ENCODE measurements at regions not wholly inside any gene's neighbourhood (a gene's known extent, or its start where the extent isn't known, plus 50 kb on each side); places are given as distances from the start of the nearest gene placed in this dataset.

DNA sequence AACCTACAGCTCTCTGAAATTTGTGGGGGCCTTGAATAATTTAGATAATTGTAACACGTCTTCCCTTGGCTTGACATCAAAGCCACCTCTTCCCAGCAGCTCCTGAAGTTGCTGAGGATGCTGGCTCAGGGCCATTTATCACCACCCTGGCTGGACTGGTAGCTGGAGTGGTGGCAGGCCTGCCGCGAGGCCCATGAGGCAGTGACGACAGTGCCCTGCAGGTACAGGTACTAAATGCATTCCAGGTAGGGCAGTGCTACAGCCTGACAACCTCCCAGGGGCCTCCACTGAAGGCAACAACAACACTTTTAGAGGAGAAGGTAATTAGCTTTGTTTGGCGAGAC is 270.2 kb upstream of the KLF4 start:
- H3K9me2 ChIP-seq (replicated peaks; ENCODE audit: low read depth, low read length), result no peaks in the 10 kb centered on the region
- H4K20me1 ChIP-seq (ENCODE audit: insufficient read depth, low read length, poor library complexity, severe bottlenecking), result no peaks in the 10 kb centered on the region
- H3F3A ChIP-seq (ENCODE audit: low read depth), result no peaks in the 10 kb centered on the region
- H3K9ac ChIP-seq (ENCODE audit: low read depth, low read length, poor library complexity, severe bottlenecking), result no peak overlapping the region
- no peaks in the 10 kb centered on the region for H3K36me3 ChIP-seq (ENCODE audit: insufficient read depth, low read length)
- no peak for TF ChIP-seq EZH2phosphoT487 (IDR thresholded peaks at IDR 0.05; ENCODE audit: borderline replicate concordance)
- TF ChIP-seq, protein P1, sequence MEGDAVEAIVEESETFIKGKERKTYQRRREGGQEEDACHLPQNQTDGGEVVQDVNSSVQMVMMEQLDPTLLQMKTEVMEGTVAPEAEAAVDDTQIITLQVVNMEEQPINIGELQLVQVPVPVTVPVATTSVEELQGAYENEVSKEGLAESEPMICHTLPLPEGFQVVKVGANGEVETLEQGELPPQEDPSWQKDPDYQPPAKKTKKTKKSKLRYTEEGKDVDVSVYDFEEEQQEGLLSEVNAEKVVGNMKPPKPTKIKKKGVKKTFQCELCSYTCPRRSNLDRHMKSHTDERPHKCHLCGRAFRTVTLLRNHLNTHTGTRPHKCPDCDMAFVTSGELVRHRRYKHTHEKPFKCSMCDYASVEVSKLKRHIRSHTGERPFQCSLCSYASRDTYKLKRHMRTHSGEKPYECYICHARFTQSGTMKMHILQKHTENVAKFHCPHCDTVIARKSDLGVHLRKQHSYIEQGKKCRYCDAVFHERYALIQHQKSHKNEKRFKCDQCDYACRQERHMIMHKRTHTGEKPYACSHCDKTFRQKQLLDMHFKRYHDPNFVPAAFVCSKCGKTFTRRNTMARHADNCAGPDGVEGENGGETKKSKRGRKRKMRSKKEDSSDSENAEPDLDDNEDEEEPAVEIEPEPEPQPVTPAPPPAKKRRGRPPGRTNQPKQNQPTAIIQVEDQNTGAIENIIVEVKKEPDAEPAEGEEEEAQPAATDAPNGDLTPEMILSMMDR (conservative IDR thresholded peaks at IDR 0.05; ENCODE audit: low read length), result no peak
- H3K4me3 ChIP-seq (ENCODE audit: low read length, poor library complexity, severe bottlenecking), result no peak overlapping the region
- H3K4me2 ChIP-seq (ENCODE audit: low read depth, low read length, poor library complexity, severe bottlenecking), result no peak overlapping the region
- no peaks in the 10 kb centered on the region for H3K4me1 ChIP-seq (ENCODE audit: insufficient read depth, low read length, poor library complexity, severe bottlenecking)
- H3K79me2 ChIP-seq (ENCODE audit: insufficient read depth, low read length), result no peaks in the 10 kb centered on the region
- H3K9me3 ChIP-seq (ENCODE audit: insufficient read depth, low read depth, low read length), result no peaks in the 10 kb centered on the region; the same call in 1 of the 2 replicates
- H3K27me3 ChIP-seq (ENCODE audit: insufficient read depth, low read length, poor library complexity, severe bottlenecking), result no peaks in the 10 kb centered on the region
- H2AFZ ChIP-seq (ENCODE audit: low read length), result no peak overlapping the region

DNA sequence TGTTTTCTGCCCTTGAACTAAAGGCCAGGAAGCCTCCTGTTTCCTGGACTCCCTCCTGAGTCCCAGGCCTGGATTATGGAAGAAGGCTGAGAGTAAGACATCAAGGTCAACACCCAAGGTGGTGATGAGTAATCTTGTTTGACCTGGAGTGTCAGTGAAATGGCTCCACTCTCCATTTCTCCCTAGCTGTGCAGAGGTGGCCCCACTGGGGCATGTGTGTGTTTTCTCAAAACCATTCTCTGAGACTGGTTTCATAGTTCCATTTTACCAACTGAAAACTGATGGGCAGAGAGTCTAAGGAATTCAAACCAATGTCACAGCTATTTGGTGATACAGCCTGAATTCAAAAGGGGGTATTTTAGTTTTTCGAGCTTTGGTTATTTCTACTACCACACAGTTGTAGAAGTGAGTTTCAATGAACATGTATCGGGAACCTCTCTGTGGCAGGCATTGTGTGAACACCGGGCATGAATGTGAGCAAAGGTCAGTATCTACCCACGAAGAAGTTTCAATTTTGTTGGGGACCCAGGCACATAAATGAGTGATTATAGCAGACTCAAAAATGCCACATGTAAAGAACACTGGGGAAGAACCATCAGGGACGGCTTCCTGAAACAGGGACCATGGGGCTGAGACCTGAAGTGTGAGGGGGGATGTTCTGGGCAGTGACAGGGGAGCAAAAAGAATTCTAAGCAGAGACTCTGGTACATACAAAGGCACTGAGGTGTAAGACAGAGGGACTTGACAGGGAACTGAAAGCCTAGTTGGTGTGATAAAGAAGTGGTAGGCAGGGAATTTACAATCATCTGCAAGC is 269.6 kb upstream of the KLF4 start:
- TF ChIP-seq, protein P1 (conservative IDR thresholded peaks at IDR 0.05; ENCODE audit: low read length), result no peak
- no peak for TF ChIP-seq EZH2phosphoT487 (IDR thresholded peaks at IDR 0.05; ENCODE audit: borderline replicate concordance)
- Histone ChIP-seq H3K4me1 (ENCODE audit: insufficient read depth, low read length, poor library complexity, severe bottlenecking) (no peaks in the 10 kb centered on the region), H3K9me2 (replicated peaks; ENCODE audit: low read depth, low read length) (no peaks in the 10 kb centered on the region), H3K27me3 (ENCODE audit: insufficient read depth, low read length, poor library complexity, severe bottlenecking) (no peaks in the 10 kb centered on the region), H3F3A (ENCODE audit: low read depth) (no peaks in the 10 kb centered on the region), H3K9me3 (ENCODE audit: insufficient read depth, low read depth, low read length) (no peaks in the 10 kb centered on the region; the same call in 1 of the 2 replicates), H3K36me3 (ENCODE audit: insufficient read depth, low read length) (no peaks in the 10 kb centered on the region), H4K20me1 (ENCODE audit: insufficient read depth, low read length, poor library complexity, severe bottlenecking) (no peaks in the 10 kb centered on the region), H3K9ac (ENCODE audit: low read depth, low read length, poor library complexity, severe bottlenecking) (no peak overlapping the region), H3K79me2 (ENCODE audit: insufficient read depth, low read length) (no peaks in the 10 kb centered on the region), H2AFZ (ENCODE audit: low read length) (no peak overlapping the region), H3K4me2 (ENCODE audit: low read depth, low read length, poor library complexity, severe bottlenecking) (no peak overlapping the region), H3K4me3 (ENCODE audit: low read length, poor library complexity, severe bottlenecking) (no peak overlapping the region)

GRCh38 chr9:107756091-107756490 is 266.5 kb upstream of the KLF4 start:
- H3K9me3 ChIP-seq (ENCODE audit: insufficient read depth, low read depth, low read length), result no peaks in the 10 kb centered on the region; the same call in 1 of the 2 replicates
- H4K20me1 ChIP-seq (ENCODE audit: insufficient read depth, low read length, poor library complexity, severe bottlenecking), result no peaks in the 10 kb centered on the region
- H3K79me2 ChIP-seq (ENCODE audit: insufficient read depth, low read length), result no peaks in the 10 kb centered on the region
- no peak for TF ChIP-seq EZH2phosphoT487 (IDR thresholded peaks at IDR 0.05; ENCODE audit: borderline replicate concordance)
- TF ChIP-seq, protein P1 (conservative IDR thresholded peaks at IDR 0.05; ENCODE audit: low read length), result no peak
- no peak overlapping the region for H3K9ac ChIP-seq (ENCODE audit: low read depth, low read length, poor library complexity, severe bottlenecking)
- H3K4me1 ChIP-seq (ENCODE audit: insufficient read depth, low read length, poor library complexity, severe bottlenecking), result no peaks in the 10 kb centered on the region
- H3K4me2 ChIP-seq (ENCODE audit: low read depth, low read length, poor library complexity, severe bottlenecking), result no peak overlapping the region
- no peak overlapping the region for H3K4me3 ChIP-seq (ENCODE audit: low read length, poor library complexity, severe bottlenecking)
- H3K36me3 ChIP-seq (ENCODE audit: insufficient read depth, low read length), result no peaks in the 10 kb centered on the region
- no peaks in the 10 kb centered on the region for H3K27me3 ChIP-seq (ENCODE audit: insufficient read depth, low read length, poor library complexity, severe bottlenecking)
- H3F3A ChIP-seq (ENCODE audit: low read depth), result no peaks in the 10 kb centered on the region
- H3K9me2 ChIP-seq (replicated peaks; ENCODE audit: low read depth, low read length), result no peaks in the 10 kb centered on the region
- H2AFZ ChIP-seq (ENCODE audit: low read length), result no peak overlapping the region

Data from Loucy (cell line).